ENCODE measurements at regions not wholly inside any gene's neighbourhood (a gene's known extent, or its start where the extent isn't known, plus 50 kb on each side); places are given as distances from the start of the nearest gene placed in this dataset.

DNA sequence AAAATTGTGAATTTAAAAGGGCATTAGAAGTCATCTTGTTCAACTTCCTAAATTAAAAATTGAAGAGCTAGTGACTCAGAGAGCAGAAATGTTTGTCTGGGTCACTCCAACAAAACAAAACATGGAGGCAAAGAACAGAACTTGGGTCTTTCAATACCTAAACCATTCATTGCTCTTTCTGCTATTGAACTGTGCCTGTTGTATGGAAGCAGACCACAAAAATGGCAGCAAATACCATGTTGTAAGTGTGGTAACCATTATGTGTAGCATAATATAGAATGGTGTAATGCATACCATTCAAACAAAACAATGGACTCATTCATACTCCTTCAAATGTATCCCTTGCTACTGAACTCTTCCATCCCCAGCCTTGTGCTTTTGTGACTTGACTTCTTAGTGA lies 360.2 kb upstream of the NRG3 start:
- DNase-seq (ENCODE audit: low spot score), result no peak
- TF ChIP-seq, protein P1, sequence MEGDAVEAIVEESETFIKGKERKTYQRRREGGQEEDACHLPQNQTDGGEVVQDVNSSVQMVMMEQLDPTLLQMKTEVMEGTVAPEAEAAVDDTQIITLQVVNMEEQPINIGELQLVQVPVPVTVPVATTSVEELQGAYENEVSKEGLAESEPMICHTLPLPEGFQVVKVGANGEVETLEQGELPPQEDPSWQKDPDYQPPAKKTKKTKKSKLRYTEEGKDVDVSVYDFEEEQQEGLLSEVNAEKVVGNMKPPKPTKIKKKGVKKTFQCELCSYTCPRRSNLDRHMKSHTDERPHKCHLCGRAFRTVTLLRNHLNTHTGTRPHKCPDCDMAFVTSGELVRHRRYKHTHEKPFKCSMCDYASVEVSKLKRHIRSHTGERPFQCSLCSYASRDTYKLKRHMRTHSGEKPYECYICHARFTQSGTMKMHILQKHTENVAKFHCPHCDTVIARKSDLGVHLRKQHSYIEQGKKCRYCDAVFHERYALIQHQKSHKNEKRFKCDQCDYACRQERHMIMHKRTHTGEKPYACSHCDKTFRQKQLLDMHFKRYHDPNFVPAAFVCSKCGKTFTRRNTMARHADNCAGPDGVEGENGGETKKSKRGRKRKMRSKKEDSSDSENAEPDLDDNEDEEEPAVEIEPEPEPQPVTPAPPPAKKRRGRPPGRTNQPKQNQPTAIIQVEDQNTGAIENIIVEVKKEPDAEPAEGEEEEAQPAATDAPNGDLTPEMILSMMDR (IDR thresholded peaks at IDR 0.05; ENCODE audit: extremely low read depth, missing control alignments), result no peak

DNA sequence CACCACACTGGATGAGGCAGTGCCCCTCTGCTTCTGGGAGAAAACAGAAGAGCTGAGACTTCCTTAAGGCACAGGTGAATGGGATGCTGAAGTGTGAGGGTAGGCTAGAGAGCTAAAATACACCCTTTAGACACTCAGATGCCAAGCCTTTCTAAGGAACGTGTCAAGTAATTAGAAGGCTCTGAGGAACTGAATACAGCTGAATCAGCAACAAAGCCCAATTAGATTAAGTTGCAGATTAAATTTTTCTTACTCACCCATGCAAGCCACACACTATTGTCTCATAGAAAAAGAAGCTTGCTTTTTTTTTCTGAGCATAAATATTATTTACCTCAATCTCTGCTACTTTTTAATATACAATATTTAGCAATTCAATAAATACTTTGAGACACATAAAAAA lies 354.3 kb upstream of the NRG3 start:
- no peak for DNase-seq (ENCODE audit: low spot score)
- TF ChIP-seq, protein P1 (IDR thresholded peaks at IDR 0.05; ENCODE audit: extremely low read depth, missing control alignments), result no peak

DNA sequence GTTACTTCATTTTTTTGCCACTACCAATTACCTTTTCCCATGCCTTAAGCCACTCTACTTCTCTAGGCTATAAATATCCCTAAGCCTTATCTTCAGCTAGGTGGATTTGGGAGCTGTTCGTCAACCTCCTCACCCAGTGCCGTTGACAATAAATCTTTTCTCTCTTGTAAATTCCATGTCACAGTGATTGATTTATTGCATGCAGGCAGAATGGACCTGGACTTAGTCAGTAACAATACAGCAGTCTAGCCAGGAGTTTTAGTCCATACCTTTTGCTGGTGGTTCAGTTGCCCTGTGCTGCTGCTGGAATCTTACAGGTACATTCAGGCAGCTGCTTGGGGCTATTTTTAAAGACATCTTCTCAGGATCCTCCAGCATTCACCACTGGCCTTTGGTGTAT lies 350.5 kb upstream of the NRG3 start:
- DNase-seq (ENCODE audit: low spot score), result no peak
- TF ChIP-seq, protein P1 (IDR thresholded peaks at IDR 0.05; ENCODE audit: extremely low read depth, missing control alignments), result no peak

DNA sequence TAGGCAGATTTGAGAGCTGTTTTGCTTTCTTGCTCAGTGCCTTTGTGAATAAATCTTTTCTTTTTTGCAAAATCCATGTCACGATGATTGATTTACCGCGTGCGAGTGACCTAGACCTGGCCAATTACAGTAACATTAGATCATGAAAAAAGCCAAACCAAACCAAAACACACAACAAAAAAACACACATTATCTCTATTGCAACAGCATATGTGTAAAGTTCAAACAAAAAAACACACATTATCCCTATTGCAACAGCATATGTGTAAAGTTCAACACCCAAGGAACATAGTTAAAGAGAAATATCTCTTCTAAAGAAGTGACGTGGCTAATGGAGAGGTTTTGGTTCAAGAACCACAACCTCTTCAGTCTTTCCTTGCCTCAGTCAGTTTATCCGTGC lies 342.6 kb upstream of the NRG3 start:
- TF ChIP-seq, protein P1 (IDR thresholded peaks at IDR 0.05; ENCODE audit: extremely low read depth, missing control alignments), result no peak

DNA sequence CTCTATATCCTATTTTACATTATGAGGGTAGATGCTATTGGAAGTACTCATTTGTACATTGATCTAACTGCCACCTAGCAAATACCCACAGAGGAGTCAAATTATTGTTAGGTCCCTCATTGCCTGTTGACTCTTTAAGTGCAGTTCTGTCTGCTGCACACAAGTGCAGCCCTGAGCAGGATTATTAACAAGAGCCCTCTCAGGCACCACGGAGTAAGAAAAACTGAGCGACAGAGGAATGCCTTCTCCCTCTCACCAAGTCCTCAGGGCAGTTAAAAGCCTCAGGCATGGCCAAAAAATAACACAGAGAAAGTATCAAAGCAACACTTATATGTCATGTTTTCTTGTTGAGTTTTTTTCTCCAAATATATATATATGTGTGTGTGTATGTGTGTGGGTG lies 340.0 kb upstream of the NRG3 start:
- no peak for DNase-seq (ENCODE audit: low spot score)
- TF ChIP-seq, protein P1 (IDR thresholded peaks at IDR 0.05; ENCODE audit: extremely low read depth, missing control alignments), result no peak

More for the DNA sequence above, 342.6 kb upstream of the NRG3 start:
- no peak for DNase-seq (ENCODE audit: low spot score)

DNA sequence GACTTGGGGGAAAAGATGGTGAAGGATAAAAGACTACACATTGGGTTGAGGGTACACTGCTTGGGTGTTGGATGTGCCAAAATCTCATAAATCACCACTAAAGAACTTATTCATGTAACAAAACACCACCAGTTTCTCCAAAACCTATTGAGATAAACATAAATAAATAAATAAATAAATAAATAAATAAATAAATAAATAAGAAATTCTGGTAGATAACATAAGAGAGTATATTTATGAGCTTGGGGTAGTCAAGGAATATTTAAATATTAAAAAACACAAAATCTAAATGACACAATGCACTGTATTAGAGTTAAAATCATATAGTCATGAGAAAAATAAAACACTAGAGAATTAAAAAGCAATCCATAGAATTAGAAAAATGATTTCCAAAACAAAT lies 333.5 kb upstream of the NRG3 start:
- TF ChIP-seq, protein P1 (IDR thresholded peaks at IDR 0.05; ENCODE audit: extremely low read depth, missing control alignments), result no peak
- DNase-seq (ENCODE audit: low spot score), result no peak

DNA sequence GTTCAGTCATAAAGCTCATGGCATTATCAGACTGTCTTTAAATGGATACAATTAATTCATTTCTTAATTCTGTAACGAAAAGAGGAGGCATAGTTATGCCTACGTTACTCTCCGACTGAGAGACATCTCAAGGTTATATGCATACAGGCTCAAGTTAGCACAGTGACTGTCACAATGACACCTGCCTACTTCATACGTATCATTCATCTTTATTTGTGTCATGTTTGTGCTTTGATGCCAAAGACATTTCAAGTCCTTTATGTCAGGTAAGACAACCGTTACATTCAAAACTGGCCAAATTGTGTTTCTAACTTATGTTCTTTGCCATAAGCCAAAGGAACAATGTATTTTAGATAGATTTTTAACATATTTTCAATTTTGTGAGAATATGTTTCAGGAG lies 328.8 kb upstream of the NRG3 start:
- DNase-seq (ENCODE audit: low spot score), result no peak
- TF ChIP-seq, protein P1 (IDR thresholded peaks at IDR 0.05; ENCODE audit: extremely low read depth, missing control alignments), result no peak

All from GM20000 (cell line).